SK-N-SH treated with all-trans-retinoic acid at 6 μM for 48 hours (cell line): ENCODE measurements at regions not wholly inside any gene's neighbourhood (a gene's known extent, or its start where the extent isn't known, plus 50 kb on each side); places are given as distances from the start of the nearest gene placed in this dataset.

ENCODE experiments used
- ARNTL ChIP-seq: fragments of 450-650 bp; formaldehyde crosslinking; IDR thresholded peaks from 2 replicates; pipeline ENCODE4 v1.5.0; 2020; ENCODE audit warnings: low read depth, mild to moderate bottlenecking, moderate library complexity, borderline replicate concordance
- CREB5 ChIP-seq: fragments of 250-450 bp; sonication (Bioruptor Pico); IDR thresholded peaks from 2 replicates; pipeline ENCODE4 v1.5.1; 2020; ENCODE audit warnings: low read depth, mild to moderate bottlenecking, moderate library complexity
- CSDC2 ChIP-seq: fragments of 250-450 bp; sonication (Bioruptor Pico); IDR thresholded peaks from 2 replicates; pipeline ENCODE4 v1.5.0; 2020; ENCODE audit warnings: mild to moderate bottlenecking, moderate library complexity
- POU6F1 ChIP-seq: fragments of 250-450 bp; sonication (Bioruptor Pico); IDR thresholded peaks from 2 replicates; pipeline ENCODE4 v1.8.0; 2021; ENCODE audit warnings: low read depth, mild to moderate bottlenecking, moderate library complexity, borderline replicate concordance
- RARB ChIP-seq: fragments of 250-450 bp; sonication (Bioruptor Pico); IDR thresholded peaks from 2 replicates; pipeline ENCODE4 v1.8.0; 2021; ENCODE audit warnings: mild to moderate bottlenecking, moderate library complexity
- SNAI2 ChIP-seq: fragments of 250-450 bp; sonication (Bioruptor Pico); IDR thresholded peaks from 2 replicates; pipeline ENCODE4 v1.5.0; 2020; ENCODE audit warnings: mild to moderate bottlenecking, moderate library complexity
- TSHZ2 ChIP-seq: fragments of 250-450 bp; sonication (Bioruptor Pico); IDR thresholded peaks from 2 replicates; pipeline ENCODE4 v1.5.0; 2020; ENCODE audit warnings: mild to moderate bottlenecking, moderate library complexity
- ZFP3 ChIP-seq: fragments of 250-450 bp; sonication (Bioruptor Pico); IDR thresholded peaks from 2 replicates; pipeline ENCODE4 v1.5.0; 2020; ENCODE audit warnings: mild to moderate bottlenecking, moderate library complexity
- ZNF70 ChIP-seq: fragments of 450-650 bp; formaldehyde crosslinking; IDR thresholded peaks from 2 replicates; pipeline ENCODE4 v1.5.0; 2020; ENCODE audit warnings: mild to moderate bottlenecking, moderate library complexity

- no peak for TF ChIP-seq ZFP3 (CRISPR knock-in tag)
- no peak for TF ChIP-seq CREB5
- TF ChIP-seq ZNF70 = no peak
- TF ChIP-seq ARNTL (CRISPR knock-in tag) = no peak
- no peak for TF ChIP-seq RARB (CRISPR knock-in tag)
- TF ChIP-seq SNAI2 (CRISPR knock-in tag) = no peak
- TF ChIP-seq POU6F1 = no peak
- no peak for TF ChIP-seq CSDC2 (CRISPR knock-in tag)
- no peak for TF ChIP-seq TSHZ2 (CRISPR knock-in tag)
These were observed 105.4 kb upstream of the PCDH7 start for GRCh38 chr4:30614771-30615170.
